AG09309 (cell line): ENCODE measurements at regions not wholly inside any gene's neighbourhood (a gene's known extent, or its start where the extent isn't known, plus 50 kb on each side); places are given as distances from the start of the nearest gene placed in this dataset.
"Not testable (repeated sequence)": the region's sequence is repeated elsewhere in the genome, so short reads cannot be mapped to it uniquely, and the experiment has no call there.

ENCODE experiments used
- DNase-seq: peaks from one replicate; pipeline ENCODE4 v3.0.0-alpha.2; 2010; ENCODE audit warnings: low read depth
- H3K4me3 ChIP-seq: 2 replicates; pipeline ENCODE4 v1.5.1; 2011; ENCODE audit warnings: mild to moderate bottlenecking, low read depth, low read length, moderate library complexity; ENCODE audit not compliant: control insufficient read depth
- TF ChIP-seq, protein P1 (sequence below): IDR thresholded peaks from 2 replicates; pipeline ENCODE4 v1.5.1; 2011; ENCODE audit warnings: mild to moderate bottlenecking, low read depth, low read length, inconsistent platforms; ENCODE audit not compliant: insufficient read depth, control insufficient read depth; ENCODE audit errors: missing control alignments

DNA sequence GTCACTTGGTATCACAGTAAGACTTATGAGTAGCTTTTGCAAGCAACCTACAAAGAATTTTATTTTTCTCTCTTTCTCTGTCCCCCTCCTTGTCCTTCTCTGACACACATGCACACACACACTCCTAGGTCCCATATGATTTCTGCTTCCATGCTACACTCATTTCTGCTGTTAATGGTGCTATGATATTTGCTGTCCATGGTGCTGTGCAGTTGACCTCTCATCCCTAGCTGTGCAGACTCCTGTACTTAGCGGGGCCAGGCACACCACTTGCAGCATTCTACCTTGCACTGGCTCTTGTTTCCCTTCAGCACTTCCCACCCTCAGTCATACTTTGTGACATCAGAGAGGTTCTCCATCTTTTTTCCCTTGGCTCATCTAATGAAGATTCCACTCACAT is 158.9 kb upstream of the CNTNAP4 start:
- DNase-seq = no peak
- no peak overlapping the region for H3K4me3 ChIP-seq
- TF ChIP-seq, protein P1, sequence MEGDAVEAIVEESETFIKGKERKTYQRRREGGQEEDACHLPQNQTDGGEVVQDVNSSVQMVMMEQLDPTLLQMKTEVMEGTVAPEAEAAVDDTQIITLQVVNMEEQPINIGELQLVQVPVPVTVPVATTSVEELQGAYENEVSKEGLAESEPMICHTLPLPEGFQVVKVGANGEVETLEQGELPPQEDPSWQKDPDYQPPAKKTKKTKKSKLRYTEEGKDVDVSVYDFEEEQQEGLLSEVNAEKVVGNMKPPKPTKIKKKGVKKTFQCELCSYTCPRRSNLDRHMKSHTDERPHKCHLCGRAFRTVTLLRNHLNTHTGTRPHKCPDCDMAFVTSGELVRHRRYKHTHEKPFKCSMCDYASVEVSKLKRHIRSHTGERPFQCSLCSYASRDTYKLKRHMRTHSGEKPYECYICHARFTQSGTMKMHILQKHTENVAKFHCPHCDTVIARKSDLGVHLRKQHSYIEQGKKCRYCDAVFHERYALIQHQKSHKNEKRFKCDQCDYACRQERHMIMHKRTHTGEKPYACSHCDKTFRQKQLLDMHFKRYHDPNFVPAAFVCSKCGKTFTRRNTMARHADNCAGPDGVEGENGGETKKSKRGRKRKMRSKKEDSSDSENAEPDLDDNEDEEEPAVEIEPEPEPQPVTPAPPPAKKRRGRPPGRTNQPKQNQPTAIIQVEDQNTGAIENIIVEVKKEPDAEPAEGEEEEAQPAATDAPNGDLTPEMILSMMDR = no peak

DNA sequence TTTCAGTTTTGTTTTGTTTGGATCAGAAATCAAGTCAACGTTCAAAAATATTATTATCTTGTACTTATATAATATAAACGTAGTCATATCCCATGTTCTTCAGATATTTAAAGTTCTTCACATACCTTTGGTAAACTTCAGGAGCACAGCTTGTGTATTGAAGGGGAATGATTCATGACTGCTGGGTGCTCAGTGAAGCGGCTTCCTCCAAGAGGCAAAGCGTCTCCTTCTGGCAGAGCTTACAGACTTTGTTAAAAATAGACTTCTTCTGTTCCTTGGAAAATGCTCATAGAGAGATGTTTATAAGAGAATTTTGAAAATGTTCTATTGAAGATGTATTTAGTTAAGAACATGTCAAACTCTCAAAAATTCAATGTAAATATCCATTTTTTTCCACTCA is 155.6 kb upstream of the CNTNAP4 start:
- DNase-seq = no peak
- TF ChIP-seq, protein P1 = no peak
- H3K4me3 ChIP-seq = no peak overlapping the region

DNA sequence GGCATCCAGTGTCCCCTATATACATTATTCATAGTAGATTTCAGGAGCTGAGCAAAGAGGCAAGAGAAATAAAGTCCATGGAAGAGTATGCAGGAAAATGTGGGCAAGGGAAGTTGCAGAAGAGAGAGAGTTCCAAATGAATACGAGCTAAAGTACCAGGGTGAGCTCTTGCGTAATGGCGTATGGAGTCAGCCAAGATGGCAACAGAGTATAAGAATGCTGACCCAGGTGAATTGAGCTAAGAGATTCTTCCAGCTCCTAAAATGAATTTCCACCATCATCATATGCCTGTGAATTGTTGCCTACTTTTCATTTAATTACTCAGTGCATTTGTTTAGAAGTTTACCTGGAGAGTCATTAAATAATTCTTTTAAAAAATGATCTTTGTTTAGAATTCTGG is 153.2 kb upstream of the CNTNAP4 start:
- TF ChIP-seq, protein P1 = no peak
- DNase-seq = no peak
- no peak overlapping the region for H3K4me3 ChIP-seq

DNA sequence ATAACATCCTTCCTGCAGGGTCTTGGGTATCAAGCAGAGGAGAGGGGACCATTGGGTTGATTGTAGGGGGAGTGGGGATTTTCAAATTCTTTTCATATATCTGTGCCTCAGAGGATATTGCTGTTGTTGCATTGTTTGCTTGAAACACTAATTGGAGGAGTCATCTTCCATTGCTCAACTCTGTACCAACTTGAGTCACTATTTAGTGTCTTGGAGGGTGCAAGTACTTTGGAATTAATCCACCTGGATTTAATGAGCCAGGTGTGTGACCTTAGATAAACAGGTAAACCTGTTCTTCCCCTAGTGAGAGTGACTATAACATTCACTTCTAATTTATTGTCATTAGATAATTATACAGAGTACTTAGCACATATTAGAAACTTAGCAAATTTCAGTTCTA is 151.3 kb upstream of the CNTNAP4 start:
- TF ChIP-seq, protein P1 = no peak
- DNase-seq = no peak
- no peak overlapping the region for H3K4me3 ChIP-seq

DNA sequence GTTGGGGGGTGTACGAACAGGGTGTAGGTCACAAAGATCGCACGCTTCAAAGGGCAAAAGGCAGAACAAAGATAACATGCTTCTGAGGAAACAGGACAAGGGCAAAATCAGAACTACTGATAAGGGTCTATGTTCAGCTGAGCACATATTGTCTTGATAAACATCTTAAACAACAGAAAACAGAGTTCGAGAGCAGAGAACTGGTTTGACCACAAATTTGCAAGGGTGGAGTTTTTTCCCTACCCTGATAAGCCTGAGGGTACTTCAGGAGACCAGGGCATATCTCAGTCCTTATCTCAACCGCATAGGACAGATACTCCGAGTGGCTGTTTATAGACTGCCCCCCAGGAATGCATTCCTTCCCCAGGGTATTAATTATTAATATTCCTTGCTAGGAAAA is 139.1 kb upstream of the CNTNAP4 start:
- not testable (repeated sequence) for DNase-seq, H3K4me3 ChIP-seq

DNA sequence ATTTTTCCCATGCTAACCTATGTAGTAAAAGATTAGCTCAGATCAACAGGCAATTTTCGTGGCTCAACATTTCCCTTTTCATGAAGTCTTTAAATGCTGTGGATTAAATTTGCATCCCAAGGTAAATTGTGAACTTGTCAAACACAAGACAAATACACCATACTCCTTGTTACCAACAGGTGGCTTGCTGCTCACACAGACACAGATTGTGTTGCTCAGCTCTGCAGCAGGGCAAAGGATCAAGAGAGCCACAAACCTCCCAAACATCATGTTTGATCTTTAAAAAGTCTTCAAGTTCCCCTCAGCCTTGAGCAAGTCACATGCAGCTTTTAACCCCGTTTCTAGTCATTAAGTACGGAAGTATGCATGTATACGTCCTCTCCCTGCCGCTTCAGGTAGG is 119.6 kb upstream of the CNTNAP4 start:
- TF ChIP-seq, protein P1 = no peak
- no peak overlapping the region for H3K4me3 ChIP-seq
- DNase-seq = no peak

DNA sequence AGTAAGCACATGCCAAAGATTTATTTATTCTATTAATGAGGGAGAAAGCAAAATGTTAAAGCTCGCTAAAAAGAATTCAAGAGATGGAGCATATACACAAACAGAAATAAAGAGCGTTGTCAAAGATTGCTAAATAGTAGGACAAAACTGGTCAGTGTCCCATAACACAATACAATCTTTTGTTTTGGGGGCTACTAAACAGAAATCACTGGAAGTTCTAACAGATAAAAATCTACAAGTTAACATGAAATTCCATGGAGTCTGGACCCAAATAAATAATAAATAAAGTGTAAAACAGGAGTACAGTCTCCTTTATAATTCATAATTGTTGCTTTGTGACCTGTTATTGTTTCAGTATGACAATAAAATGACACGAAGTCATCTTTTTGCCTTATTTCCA is 115.2 kb upstream of the CNTNAP4 start:
- TF ChIP-seq, protein P1 = no peak
- no peak for DNase-seq
- H3K4me3 ChIP-seq = no peak overlapping the region
